ENCODE measurements at regions not wholly inside any gene's neighbourhood (a gene's known extent, or its start where the extent isn't known, plus 50 kb on each side); places are given as distances from the start of the nearest gene placed in this dataset.

GRCh38 chr5:97670447-97670846 lies 487.4 kb upstream of the RIOK2 start:
- Histone ChIP-seq H3K27ac (ENCODE audit: insufficient read depth in 1 of 2, low read depth in 1 of 2, low read length in 2 of 2, poor library complexity in 1 of 2, severe bottlenecking in 2 of 2) (no peak overlapping the region), H3K4me3 (ENCODE audit: control insufficient read depth in 1 of 7, extremely low read depth in 1 of 7, insufficient read depth in 4 of 7, low read depth in 2 of 7, low read length in 6 of 7) (no peak overlapping the region), H3K4me1 (ENCODE audit: control extremely low read depth in 1 of 4, control insufficient read depth in 4 of 4, insufficient read depth in 4 of 4, low read length in 3 of 4) (peaks cover 0 to 10% (median 0%) of the 10 kb centered on the region in 4 experiments), H3K36me3 (ENCODE audit: control insufficient read depth in 4 of 4, insufficient read depth in 4 of 4, low read length in 3 of 4) (no peaks in the 10 kb centered on the region), H3K27me3 (replicated peaks in 2 of 5; ENCODE audit: control insufficient read depth in 4 of 5, insufficient read depth in 5 of 5, low read length in 4 of 5) (no peaks in the 10 kb centered on the region), H3K9me3 (ENCODE audit: control extremely low read depth in 1 of 5, control insufficient read depth in 4 of 5, insufficient read depth in 2 of 5, low read depth in 1 of 5, low read length in 4 of 5) (peaks cover 0 to 1% (median 0%) of the 10 kb centered on the region in 5 experiments)
- no peak for DNase-seq
- ChIA-PET CTCF (no interaction called here), POLR2A (no interaction called here)

DNA sequence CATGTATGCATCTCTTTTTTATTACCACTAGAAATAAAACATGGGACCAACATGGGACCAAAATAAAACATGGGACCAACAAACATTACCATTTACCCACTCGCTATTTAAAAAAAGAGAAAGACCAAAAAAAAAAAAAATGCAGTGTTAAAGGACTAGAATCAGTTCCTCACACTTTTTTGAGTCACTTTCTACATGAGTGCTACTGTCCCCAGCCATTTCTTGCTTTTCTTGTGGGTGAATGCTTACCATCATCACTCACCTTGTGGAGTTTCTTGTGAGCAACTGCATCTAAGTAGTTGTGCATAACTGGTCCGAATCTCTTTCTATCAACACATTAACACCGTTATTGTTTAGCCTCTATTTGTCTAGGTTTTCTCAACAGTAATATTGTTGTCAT lies 493.6 kb upstream of the RIOK2 start:
- no peak for DNase-seq
- Histone ChIP-seq H3K36me3 (ENCODE audit: control insufficient read depth in 4 of 4, insufficient read depth in 4 of 4, low read length in 3 of 4) (no peaks in the 10 kb centered on the region), H3K4me1 (ENCODE audit: control extremely low read depth in 1 of 4, control insufficient read depth in 4 of 4, insufficient read depth in 4 of 4, low read length in 3 of 4) (no peaks in the 10 kb centered on the region), H3K27ac (ENCODE audit: insufficient read depth in 1 of 2, low read depth in 1 of 2, low read length in 2 of 2, poor library complexity in 1 of 2, severe bottlenecking in 2 of 2) (no peak overlapping the region), H3K4me3 (ENCODE audit: control insufficient read depth in 1 of 7, extremely low read depth in 1 of 7, insufficient read depth in 4 of 7, low read depth in 2 of 7, low read length in 6 of 7) (no peak overlapping the region), H3K9me3 (ENCODE audit: control extremely low read depth in 1 of 5, control insufficient read depth in 4 of 5, insufficient read depth in 2 of 5, low read depth in 1 of 5, low read length in 4 of 5) (peaks cover 0 to 1% (median 0%) of the 10 kb centered on the region in 5 experiments), H3K27me3 (replicated peaks in 2 of 5; ENCODE audit: control insufficient read depth in 4 of 5, insufficient read depth in 5 of 5, low read length in 4 of 5) (no peaks in the 10 kb centered on the region)
- POLR2A ChIA-PET: no interaction called here
- CTCF ChIA-PET: no interaction called here
- WGBS (ENCODE audit: insufficient coverage): 100% methylated on average over 1 of the region's 3 CpGs

DNA sequence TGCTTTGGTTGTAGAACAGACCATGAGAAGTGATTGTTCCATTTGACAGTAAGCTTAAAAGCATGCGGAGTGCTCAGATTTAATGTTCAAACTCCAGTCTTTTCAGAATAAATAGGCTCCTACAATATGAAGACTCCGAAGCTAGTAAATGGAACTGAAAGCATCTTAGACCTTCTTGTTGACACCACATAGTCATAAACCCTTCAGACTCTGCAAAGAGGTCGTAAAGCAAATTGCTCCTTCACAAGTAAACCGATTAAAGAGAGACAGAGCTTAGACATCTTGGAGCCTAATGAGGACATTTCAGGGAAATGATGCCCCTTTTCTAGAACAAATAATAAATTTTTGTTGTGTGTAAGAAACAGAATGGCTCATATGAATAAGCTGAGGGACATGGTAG lies 511.0 kb upstream of the RIOK2 start:
- H3K27ac ChIP-seq (ENCODE audit: insufficient read depth in 1 of 2, low read depth in 1 of 2, low read length in 2 of 2, poor library complexity in 1 of 2, severe bottlenecking in 2 of 2): no peak overlapping the region
- ChIA-PET POLR2A (no interaction called here), CTCF (no interaction called here)
- DNase-seq: no peak
- WGBS (ENCODE audit: insufficient coverage): 87% methylated on average over 4 of the region's 4 CpGs
- H3K4me3 ChIP-seq (ENCODE audit: control insufficient read depth in 1 of 7, extremely low read depth in 1 of 7, insufficient read depth in 4 of 7, low read depth in 2 of 7, low read length in 6 of 7): no peak overlapping the region
- H3K4me1 ChIP-seq (ENCODE audit: control extremely low read depth in 1 of 4, control insufficient read depth in 4 of 4, insufficient read depth in 4 of 4, low read length in 3 of 4): no peaks in the 10 kb centered on the region
- H3K36me3 ChIP-seq (ENCODE audit: control insufficient read depth in 4 of 4, insufficient read depth in 4 of 4, low read length in 3 of 4): no peaks in the 10 kb centered on the region
- H3K27me3 ChIP-seq (replicated peaks in 2 of 5; ENCODE audit: control insufficient read depth in 4 of 5, insufficient read depth in 5 of 5, low read length in 4 of 5): no peaks in the 10 kb centered on the region
- no peaks in the 10 kb centered on the region for H3K9me3 ChIP-seq (ENCODE audit: control extremely low read depth in 1 of 5, control insufficient read depth in 4 of 5, insufficient read depth in 2 of 5, low read depth in 1 of 5, low read length in 4 of 5)

GRCh38 chr5:97714424-97714823 lies 531.4 kb upstream of the RIOK2 start:
- Histone ChIP-seq H3K9me3 (ENCODE audit: control extremely low read depth in 1 of 5, control insufficient read depth in 4 of 5, insufficient read depth in 2 of 5, low read depth in 1 of 5, low read length in 4 of 5) (no peaks in the 10 kb centered on the region), H3K4me1 (ENCODE audit: control extremely low read depth in 1 of 4, control insufficient read depth in 4 of 4, insufficient read depth in 4 of 4, low read length in 3 of 4) (no peaks in the 10 kb centered on the region), H3K27me3 (replicated peaks in 2 of 5; ENCODE audit: control insufficient read depth in 4 of 5, insufficient read depth in 5 of 5, low read length in 4 of 5) (no peaks in the 10 kb centered on the region), H3K4me3 (ENCODE audit: control insufficient read depth in 1 of 7, extremely low read depth in 1 of 7, insufficient read depth in 4 of 7, low read depth in 2 of 7, low read length in 6 of 7) (no peak overlapping the region), H3K27ac (ENCODE audit: insufficient read depth in 1 of 2, low read depth in 1 of 2, low read length in 2 of 2, poor library complexity in 1 of 2, severe bottlenecking in 2 of 2) (no peak overlapping the region), H3K36me3 (ENCODE audit: control insufficient read depth in 4 of 4, insufficient read depth in 4 of 4, low read length in 3 of 4) (no peaks in the 10 kb centered on the region)
- no peak for DNase-seq
- CTCF ChIA-PET: no interaction called here
- POLR2A ChIA-PET: interaction anchor here (0.5 kb wide), 1 partner anchor 162 kb away, joined by 6 read pairs; no protein-coding TSS in a partner anchor

DNA sequence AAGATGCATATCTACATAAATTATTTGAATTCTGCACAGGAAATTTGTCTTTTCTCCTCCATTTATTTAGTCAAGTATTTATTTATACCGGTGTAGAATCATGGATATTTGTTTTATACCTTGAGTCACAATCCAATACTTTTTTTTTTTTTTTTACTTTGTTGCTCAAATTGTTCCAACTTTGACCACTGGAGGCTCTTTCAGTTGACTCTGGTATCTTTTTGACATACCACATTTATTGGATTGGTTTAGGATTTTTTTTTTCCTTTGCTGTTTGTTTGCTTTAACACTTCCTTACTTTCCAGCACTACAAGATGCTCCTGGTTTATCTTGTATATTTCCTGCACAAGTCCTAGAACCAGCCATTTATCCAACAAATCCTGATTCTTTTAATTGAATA lies 543.1 kb upstream of the RIOK2 start:
- no peak overlapping the region for H3K27ac ChIP-seq (ENCODE audit: insufficient read depth in 1 of 2, low read depth in 1 of 2, low read length in 2 of 2, poor library complexity in 1 of 2, severe bottlenecking in 2 of 2)
- no peak overlapping the region for H3K4me3 ChIP-seq (ENCODE audit: control insufficient read depth in 1 of 7, extremely low read depth in 1 of 7, insufficient read depth in 4 of 7, low read depth in 2 of 7, low read length in 6 of 7)
- CTCF ChIA-PET: no interaction called here
- H3K36me3 ChIP-seq (ENCODE audit: control insufficient read depth in 4 of 4, insufficient read depth in 4 of 4, low read length in 3 of 4): no peaks in the 10 kb centered on the region
- DNase-seq: no peak
- POLR2A ChIA-PET: no interaction called here
- H3K27me3 ChIP-seq (replicated peaks in 2 of 5; ENCODE audit: control insufficient read depth in 4 of 5, insufficient read depth in 5 of 5, low read length in 4 of 5): no peaks in the 10 kb centered on the region
- peaks cover 0 to 6% (median 4%) of the 10 kb centered on the region in 5 experiments for H3K9me3 ChIP-seq (ENCODE audit: control extremely low read depth in 1 of 5, control insufficient read depth in 4 of 5, insufficient read depth in 2 of 5, low read depth in 1 of 5, low read length in 4 of 5)
- WGBS (ENCODE audit: insufficient coverage): no CpG with 5 or more reads among the region's 1 CpG
- no peaks in the 10 kb centered on the region for H3K4me1 ChIP-seq (ENCODE audit: control extremely low read depth in 1 of 4, control insufficient read depth in 4 of 4, insufficient read depth in 4 of 4, low read length in 3 of 4)

DNA sequence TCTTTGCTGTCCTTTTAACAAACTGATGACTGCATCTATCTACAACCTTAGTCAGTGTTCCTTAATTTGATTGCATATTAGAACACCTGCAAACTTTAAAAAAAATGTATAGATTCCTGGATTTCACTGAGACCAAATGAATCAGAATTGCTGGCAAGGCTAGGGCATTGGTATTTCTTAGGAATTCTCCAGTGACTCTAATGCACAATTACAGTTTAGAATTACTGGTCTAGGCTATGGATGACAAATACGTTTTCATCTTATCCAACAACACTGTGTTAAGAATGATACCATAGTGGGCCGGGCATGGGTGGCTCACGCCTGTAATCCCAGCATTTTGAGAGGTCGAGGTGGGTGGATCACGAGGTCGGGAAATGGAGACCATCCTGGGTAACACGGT lies 545.9 kb upstream of the RIOK2 start:
- no CpG with 5 or more reads among the region's 7 CpGs for WGBS (ENCODE audit: insufficient coverage)
- Histone ChIP-seq H3K4me1 (ENCODE audit: control extremely low read depth in 1 of 4, control insufficient read depth in 4 of 4, insufficient read depth in 4 of 4, low read length in 3 of 4) (no peaks in the 10 kb centered on the region), H3K27ac (ENCODE audit: insufficient read depth in 1 of 2, low read depth in 1 of 2, low read length in 2 of 2, poor library complexity in 1 of 2, severe bottlenecking in 2 of 2) (no peak overlapping the region), H3K36me3 (ENCODE audit: control insufficient read depth in 4 of 4, insufficient read depth in 4 of 4, low read length in 3 of 4) (no peaks in the 10 kb centered on the region), H3K9me3 (ENCODE audit: control extremely low read depth in 1 of 5, control insufficient read depth in 4 of 5, insufficient read depth in 2 of 5, low read depth in 1 of 5, low read length in 4 of 5) (peaks cover 0 to under 1% (median 0%) of the 10 kb centered on the region in 5 experiments), H3K4me3 (ENCODE audit: control insufficient read depth in 1 of 7, extremely low read depth in 1 of 7, insufficient read depth in 4 of 7, low read depth in 2 of 7, low read length in 6 of 7) (no peak overlapping the region), H3K27me3 (replicated peaks in 2 of 5; ENCODE audit: control insufficient read depth in 4 of 5, insufficient read depth in 5 of 5, low read length in 4 of 5) (no peaks in the 10 kb centered on the region)
- no peak for DNase-seq
- ChIA-PET CTCF (no interaction called here), POLR2A (no interaction called here)

DNA sequence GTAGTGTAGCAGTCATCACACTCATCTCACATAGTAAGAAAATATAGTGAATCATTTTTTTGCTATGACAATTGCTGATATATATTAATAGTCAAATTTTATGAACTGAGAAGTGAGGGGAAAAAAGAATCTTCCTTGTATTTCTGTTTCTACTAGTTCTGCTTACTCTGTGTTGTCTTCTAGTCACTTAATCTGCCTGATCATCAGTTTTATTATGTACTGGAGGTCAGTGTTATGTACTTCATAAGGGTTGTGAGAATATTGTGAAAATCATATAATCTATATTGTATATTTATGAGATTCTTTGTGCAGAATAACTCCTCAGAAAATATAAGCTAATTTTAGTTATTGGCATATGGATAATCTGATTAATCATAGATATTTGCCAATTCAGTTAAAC lies 546.9 kb upstream of the RIOK2 start:
- no peak for DNase-seq
- Histone ChIP-seq H3K9me3 (ENCODE audit: control extremely low read depth in 1 of 5, control insufficient read depth in 4 of 5, insufficient read depth in 2 of 5, low read depth in 1 of 5, low read length in 4 of 5) (no peaks in the 10 kb centered on the region), H3K27ac (ENCODE audit: insufficient read depth in 1 of 2, low read depth in 1 of 2, low read length in 2 of 2, poor library complexity in 1 of 2, severe bottlenecking in 2 of 2) (no peak overlapping the region), H3K4me3 (ENCODE audit: control insufficient read depth in 1 of 7, extremely low read depth in 1 of 7, insufficient read depth in 4 of 7, low read depth in 2 of 7, low read length in 6 of 7) (no peak overlapping the region), H3K27me3 (replicated peaks in 2 of 5; ENCODE audit: control insufficient read depth in 4 of 5, insufficient read depth in 5 of 5, low read length in 4 of 5) (no peaks in the 10 kb centered on the region), H3K36me3 (ENCODE audit: control insufficient read depth in 4 of 4, insufficient read depth in 4 of 4, low read length in 3 of 4) (no peaks in the 10 kb centered on the region), H3K4me1 (ENCODE audit: control extremely low read depth in 1 of 4, control insufficient read depth in 4 of 4, insufficient read depth in 4 of 4, low read length in 3 of 4) (no peaks in the 10 kb centered on the region)
- ChIA-PET CTCF (no interaction called here), POLR2A (no interaction called here)

- H3K36me3 ChIP-seq (ENCODE audit: control insufficient read depth in 4 of 4, insufficient read depth in 4 of 4, low read length in 3 of 4): no peaks in the 10 kb centered on the region
- H3K9me3 ChIP-seq (ENCODE audit: control extremely low read depth in 1 of 5, control insufficient read depth in 4 of 5, insufficient read depth in 2 of 5, low read depth in 1 of 5, low read length in 4 of 5): no peaks in the 10 kb centered on the region
- H3K4me3 ChIP-seq (ENCODE audit: control insufficient read depth in 1 of 7, extremely low read depth in 1 of 7, insufficient read depth in 4 of 7, low read depth in 2 of 7, low read length in 6 of 7): no peak overlapping the region
- no peaks in the 10 kb centered on the region for H3K4me1 ChIP-seq (ENCODE audit: control extremely low read depth in 1 of 4, control insufficient read depth in 4 of 4, insufficient read depth in 4 of 4, low read length in 3 of 4)
- CTCF ChIA-PET: no interaction called here
- POLR2A ChIA-PET: no interaction called here
- no peak for DNase-seq
- 94% methylated on average over 2 of the region's 3 CpGs for WGBS (ENCODE audit: insufficient coverage)
- no peak overlapping the region for H3K27ac ChIP-seq (ENCODE audit: insufficient read depth in 1 of 2, low read depth in 1 of 2, low read length in 2 of 2, poor library complexity in 1 of 2, severe bottlenecking in 2 of 2)
- no peaks in the 10 kb centered on the region for H3K27me3 ChIP-seq (replicated peaks in 2 of 5; ENCODE audit: control insufficient read depth in 4 of 5, insufficient read depth in 5 of 5, low read length in 4 of 5)
Measured at GRCh38 chr5:97735209-97735608, 552.2 kb upstream of the RIOK2 start.

Measured in common myeloid progenitor, CD34-positive (primary cell).